ENCODE measurements at regions not wholly inside any gene's neighbourhood (a gene's known extent, or its start where the extent isn't known, plus 50 kb on each side); places are given as distances from the start of the nearest gene placed in this dataset.

GRCh38 chr2:18243816-18244215 lies 316.6 kb downstream of the RDH14 start:
- no peak for FAIRE-seq
- no peak overlapping the region for H3K4ac ChIP-seq (replicated peaks; ENCODE audit: insufficient read length, low read depth, low read length)
- no peaks in the 10 kb centered on the region for H3K9me3 ChIP-seq (ENCODE audit: insufficient read depth in 2 of 2, low read depth in 1 of 2, low read length in 1 of 2)
- no peak overlapping the region for H2BK20ac ChIP-seq (ENCODE audit: low read length)
- no peak overlapping the region for H2BK12ac ChIP-seq (ENCODE audit: low read depth, low read length)
- no peaks in the 10 kb centered on the region for H3K23me2 ChIP-seq (ENCODE audit: low read depth, low read length)
- H3K23ac ChIP-seq (ENCODE audit: insufficient read length), result no peak overlapping the region
- no peaks in the 10 kb centered on the region for H3K79me1 ChIP-seq (ENCODE audit: low read depth, low read length)
- no peak overlapping the region for H3K27ac ChIP-seq (ENCODE audit: low read depth, low read length)
- no peak overlapping the region for H3K18ac ChIP-seq (ENCODE audit: extremely low read depth, low read length)
- H4K5ac ChIP-seq (ENCODE audit: insufficient read length, low read depth, low read length), result no peak overlapping the region
- H4K20me1 ChIP-seq (replicated peaks in 1 of 2; ENCODE audit: control insufficient read depth in 1 of 2, insufficient read depth in 2 of 2, low read length in 2 of 2), result no peaks in the 10 kb centered on the region
- H3K4me2 ChIP-seq (ENCODE audit: insufficient read depth in 1 of 2, low read depth in 2 of 2, low read length in 2 of 2), result no peak overlapping the region
- ChIA-PET CTCF (ENCODE audit: partially characterized antibody) (interaction anchor here (0.9 to 4.5 kb wide), 4 partner anchors 17 to 64 kb away, joined by 3 to 17 read pairs (median 4); no protein-coding TSS in a partner anchor), POLR2A (ENCODE audit: partially characterized antibody) (no interaction called here)
- H4K8ac ChIP-seq (ENCODE audit: extremely low read depth, insufficient read depth, low read length), result no peak overlapping the region
- no peak overlapping the region for H2AFZ ChIP-seq (ENCODE audit: low read length)
- TF ChIP-seq CBX8 (IDR thresholded peaks at IDR 0.05; ENCODE audit: borderline replicate concordance, low read depth, low read length) (no peak), EGR1 (IDR thresholded peaks at IDR 0.05; ENCODE audit: borderline replicate concordance, low read depth, low read length) (no peak), JUN (IDR thresholded peaks at IDR 0.05; ENCODE audit: low read depth, low read length) (no peak), ZNF274 (IDR thresholded peaks at IDR 0.05; ENCODE audit: borderline replicate concordance, extremely low read depth, low read length) (no peak), RAD21 (IDR thresholded peaks at IDR 0.05 in 1 of 2, conservative IDR thresholded peaks at IDR 0.05 in 1 of 2; ENCODE audit: low read depth in 2 of 2, low read length in 2 of 2) (no peak), CBX5 (IDR thresholded peaks at IDR 0.05; ENCODE audit: low read depth, low read length) (no peak)
- no peaks in the 10 kb centered on the region for H3K4me1 ChIP-seq (replicated peaks in 1 of 4; ENCODE audit: control insufficient read depth in 3 of 4, insufficient read depth in 4 of 4, low read length in 3 of 4)
- no peak overlapping the region for H2BK120ac ChIP-seq (replicated peaks; ENCODE audit: low read depth, low read length)
- no peak overlapping the region for H2BK5ac ChIP-seq (ENCODE audit: low read depth, low read length)
- no peaks in the 10 kb centered on the region for H3K27me3 ChIP-seq (replicated peaks in 1 of 4; ENCODE audit: control insufficient read depth in 3 of 4, extremely low read depth in 1 of 4, insufficient read depth in 3 of 4, low read length in 3 of 4)
- H2BK15ac ChIP-seq (ENCODE audit: low read length), result no peak overlapping the region
- H3K79me2 ChIP-seq (ENCODE audit: control insufficient read depth in 1 of 2, insufficient read depth in 2 of 2, low read length in 2 of 2), result no peaks in the 10 kb centered on the region
- H3K14ac ChIP-seq (ENCODE audit: insufficient read length), result no peak overlapping the region
- no peak overlapping the region for H2AK5ac ChIP-seq (ENCODE audit: low read depth, low read length)
- no peaks in the 10 kb centered on the region for H3K36me3 ChIP-seq (ENCODE audit: control insufficient read depth in 2 of 4, insufficient read depth in 4 of 4, low read length in 3 of 4)
- DNase-seq (ENCODE audit: low read depth in 1 of 2, low spot score in 2 of 2), result no peak
- no peak overlapping the region for H3K9ac ChIP-seq (replicated peaks in 1 of 4; ENCODE audit: extremely low read depth in 1 of 4, low read depth in 3 of 4, low read length in 3 of 4)
- no peak overlapping the region for H4K91ac ChIP-seq (replicated peaks; ENCODE audit: insufficient read length, low read length)
- no peak overlapping the region for H3K56ac ChIP-seq (replicated peaks; ENCODE audit: insufficient read length, low read depth, low read length)
- no peak overlapping the region for H3K4me3 ChIP-seq (ENCODE audit: extremely low read depth in 1 of 4, insufficient read depth in 2 of 4, low read depth in 3 of 4, low read length in 4 of 4)
